ENCODE measurements at regions not wholly inside any gene's neighbourhood (a gene's known extent, or its start where the extent isn't known, plus 50 kb on each side); places are given as distances from the start of the nearest gene placed in this dataset.
"Not testable (repeated sequence)": the region's sequence is repeated elsewhere in the genome, so short reads cannot be mapped to it uniquely, and the experiment has no call there.

GRCh38 chr19:56949626-56950025, 109.1 kb upstream of the PEG3 start:
- no peak for DNase-seq

GRCh38 chr19:56951672-56952071, 111.1 kb upstream of the PEG3 start:
- no peak for DNase-seq

GRCh38 chr19:56953470-56953869, 112.9 kb upstream of the PEG3 start:
- no peak for DNase-seq

GRCh38 chr19:56955637-56956216, 115.2 kb upstream of the PEG3 start:
- DNase-seq, result no peak

- DNase-seq, result no peak
These were observed 116.1 kb upstream of the PEG3 start for GRCh38 chr19:56956503-56957226.

DNA sequence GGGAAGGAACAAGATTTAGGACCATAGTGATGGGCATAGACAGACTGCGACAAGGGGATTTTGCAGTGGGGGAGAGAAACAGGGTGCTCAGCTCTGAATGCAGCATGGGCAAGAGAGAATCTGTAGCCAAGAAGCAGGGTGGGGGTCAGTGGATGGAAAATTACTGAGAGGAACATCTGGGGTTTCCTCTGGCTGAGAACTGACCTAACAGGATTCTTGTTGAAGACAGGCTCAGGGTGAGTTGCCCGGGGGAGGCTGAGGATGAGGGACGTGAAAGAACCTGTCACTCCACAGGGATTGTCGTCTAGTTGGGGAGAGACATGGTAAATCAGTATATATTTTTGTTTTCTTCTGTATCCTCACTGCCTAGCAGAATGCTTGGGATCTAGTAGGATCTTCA, 118.7 kb upstream of the PEG3 start:
- no peak for DNase-seq

- DNase-seq, result no peak
These were observed 120.5 kb upstream of the PEG3 start for GRCh38 chr19:56960959-56961543.

- DNase-seq, result no peak
These were observed 123.9 kb upstream of the PEG3 start for GRCh38 chr19:56964410-56964920.

GRCh38 chr19:56966225-56966696, 125.7 kb upstream of the PEG3 start:
- no peak for DNase-seq

DNA sequence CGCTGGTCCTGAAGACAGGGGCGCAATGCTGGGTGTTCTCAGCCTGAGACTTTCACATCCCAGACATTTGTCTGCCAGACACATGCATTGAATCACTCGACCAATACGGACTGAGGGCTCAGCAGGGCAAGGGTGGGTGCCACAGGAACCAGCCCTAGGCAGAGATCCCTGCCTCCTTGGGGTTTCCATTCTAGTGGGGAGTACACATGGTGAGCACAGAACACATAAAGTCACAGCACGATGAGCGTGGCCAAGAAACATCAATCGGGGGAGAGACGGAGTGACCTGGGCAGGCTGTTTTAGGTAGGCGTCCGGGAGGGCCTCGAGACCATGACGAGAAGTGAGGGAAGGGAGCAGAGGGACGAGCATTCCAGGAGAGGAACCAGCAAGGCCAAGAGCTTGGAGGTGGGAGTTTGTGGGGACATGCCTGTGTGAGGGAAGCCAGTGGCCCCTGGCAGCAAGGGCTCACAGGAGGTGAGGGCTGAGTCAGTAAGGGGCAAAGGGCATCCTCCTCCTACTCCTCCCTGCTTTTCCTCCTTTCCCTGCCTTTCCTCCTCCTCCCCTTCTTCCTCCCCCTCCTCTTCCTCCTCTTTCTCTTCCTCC, 126.3 kb upstream of the PEG3 start:
- DNase-seq, result no peak

GRCh38 chr19:56969156-56969555, 128.6 kb upstream of the PEG3 start:
- no peak for DNase-seq

DNA sequence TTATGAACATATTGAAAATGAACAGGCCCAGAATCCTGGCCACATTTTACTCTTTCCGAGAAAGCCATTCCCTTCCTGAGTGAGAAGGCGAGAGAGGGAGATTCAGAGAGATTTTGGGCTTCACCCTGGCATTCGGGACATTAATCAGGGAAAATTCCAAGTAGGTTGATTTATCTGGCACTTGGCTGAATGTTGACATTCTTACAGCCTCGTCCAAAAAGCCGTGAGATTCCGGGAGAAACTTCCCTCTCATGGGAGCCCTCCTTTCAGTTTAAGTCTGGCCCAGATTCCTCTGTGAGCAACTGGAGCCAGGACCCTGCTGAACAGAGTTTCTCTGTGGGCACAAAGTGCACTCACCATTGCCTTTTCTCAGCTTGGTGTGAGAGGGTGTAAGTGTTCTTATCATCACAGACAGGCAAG, 129.2 kb upstream of the PEG3 start:
- DNase-seq, result no peak

- no peak for DNase-seq
These were observed 130.7 kb upstream of the PEG3 start for GRCh38 chr19:56971230-56971629.

GRCh38 chr19:56972291-56972841, 131.8 kb upstream of the PEG3 start:
- no peak for DNase-seq

DNA sequence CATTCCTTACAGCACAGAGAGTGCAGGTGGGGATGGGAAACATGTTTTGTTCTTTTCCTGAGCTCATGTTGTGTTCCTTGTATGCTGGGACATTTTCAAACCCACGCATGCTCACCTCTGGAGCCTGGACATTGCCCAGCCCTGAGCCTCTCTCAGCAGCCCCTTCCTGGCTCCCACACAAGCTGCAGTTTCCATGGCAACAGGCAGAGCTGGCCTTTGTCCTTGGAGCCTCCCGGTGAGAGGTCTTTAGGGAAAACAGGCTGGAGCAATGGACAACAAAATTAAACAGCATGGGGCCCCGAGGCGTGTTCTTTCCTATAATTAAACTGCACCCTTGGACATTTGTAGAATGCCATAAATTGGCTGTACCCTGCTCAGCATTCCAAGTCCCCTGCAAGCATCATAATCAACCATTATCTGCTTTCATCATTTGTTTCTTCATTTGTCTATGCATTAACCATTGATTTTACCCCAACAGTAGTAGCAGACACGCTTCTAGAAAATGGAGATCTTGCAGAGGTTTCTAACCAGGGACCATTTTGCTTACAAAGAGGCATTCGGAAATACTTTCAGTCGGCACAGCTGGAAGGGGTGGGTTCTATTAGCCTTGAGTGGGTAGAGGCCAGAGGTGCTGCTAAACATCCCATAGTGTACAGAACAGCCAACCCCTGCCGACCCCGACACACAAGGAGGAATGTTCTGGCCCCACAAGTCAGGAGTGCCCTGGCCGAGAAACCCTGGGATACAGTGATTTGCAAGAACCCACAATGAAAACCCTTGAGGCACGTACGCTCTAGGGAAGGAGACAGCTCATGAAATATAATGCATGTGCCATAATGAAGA, 133.4 kb upstream of the PEG3 start:
- no peak for DNase-seq

- no peak for DNase-seq
These were observed 134.2 kb upstream of the PEG3 start for GRCh38 chr19:56974556-56975207.

DNA sequence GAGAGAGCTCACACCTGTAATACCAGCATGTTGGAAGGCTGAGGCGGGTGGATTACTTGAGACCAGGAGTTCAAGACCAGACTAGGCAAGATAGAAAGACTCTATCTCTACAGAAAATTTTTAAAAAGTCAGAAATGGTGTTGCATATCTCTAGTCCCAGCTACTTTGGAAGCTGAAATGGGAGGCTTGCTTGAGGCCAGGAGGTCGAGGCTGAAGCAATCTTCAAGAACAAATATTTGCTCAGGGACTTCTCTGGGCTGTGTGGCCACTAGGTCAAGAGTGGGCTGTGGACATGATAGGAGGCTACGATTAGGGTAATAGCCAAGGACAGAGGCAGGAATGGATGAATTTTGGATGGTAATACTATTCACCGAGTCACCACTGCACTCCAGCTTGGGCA, 135.8 kb upstream of the PEG3 start:
- no peak for DNase-seq

DNA sequence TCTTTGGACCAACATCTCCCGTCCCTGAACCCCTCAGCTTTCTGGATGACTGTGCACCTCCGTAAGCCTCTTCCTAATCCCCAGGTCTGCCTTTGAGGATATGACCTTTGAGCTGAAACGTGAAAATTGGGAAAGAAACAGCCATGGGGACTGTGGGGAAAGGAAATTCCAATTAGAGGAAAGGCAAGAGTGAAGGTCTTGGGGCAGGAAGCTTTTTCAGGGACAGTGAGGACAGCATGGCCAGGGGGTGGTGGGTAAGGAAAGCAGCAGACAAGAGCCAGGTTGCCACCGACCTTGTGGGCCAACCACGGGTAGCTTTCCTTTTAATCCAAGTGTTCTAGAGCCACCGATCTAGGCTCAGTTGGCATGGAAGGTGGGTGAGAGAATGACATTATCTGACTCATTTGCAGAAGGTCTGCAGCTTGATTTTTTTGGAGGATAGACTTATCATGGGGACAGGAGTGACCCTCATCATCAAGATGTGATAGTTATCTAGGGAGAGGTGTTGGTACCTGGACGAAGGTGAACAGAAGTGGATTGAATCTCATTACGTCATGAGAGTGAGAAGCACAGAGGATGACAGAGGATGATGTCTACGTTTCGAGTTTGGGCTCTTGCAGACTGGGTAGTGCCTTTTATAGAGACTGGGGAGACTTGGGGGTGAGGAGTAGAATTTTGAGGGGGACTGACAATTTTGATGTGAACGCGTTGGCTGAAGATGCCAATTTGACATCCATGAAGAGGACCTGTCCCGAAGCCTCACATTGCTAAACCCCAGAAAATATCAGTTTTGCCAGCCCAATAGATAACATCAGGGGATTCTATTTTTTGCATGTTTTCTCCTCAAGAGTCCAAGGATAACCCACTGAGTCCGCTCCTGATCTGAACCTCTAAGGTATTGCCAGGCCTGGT, 136.7 kb upstream of the PEG3 start:
- DNase-seq, result no peak

DNA sequence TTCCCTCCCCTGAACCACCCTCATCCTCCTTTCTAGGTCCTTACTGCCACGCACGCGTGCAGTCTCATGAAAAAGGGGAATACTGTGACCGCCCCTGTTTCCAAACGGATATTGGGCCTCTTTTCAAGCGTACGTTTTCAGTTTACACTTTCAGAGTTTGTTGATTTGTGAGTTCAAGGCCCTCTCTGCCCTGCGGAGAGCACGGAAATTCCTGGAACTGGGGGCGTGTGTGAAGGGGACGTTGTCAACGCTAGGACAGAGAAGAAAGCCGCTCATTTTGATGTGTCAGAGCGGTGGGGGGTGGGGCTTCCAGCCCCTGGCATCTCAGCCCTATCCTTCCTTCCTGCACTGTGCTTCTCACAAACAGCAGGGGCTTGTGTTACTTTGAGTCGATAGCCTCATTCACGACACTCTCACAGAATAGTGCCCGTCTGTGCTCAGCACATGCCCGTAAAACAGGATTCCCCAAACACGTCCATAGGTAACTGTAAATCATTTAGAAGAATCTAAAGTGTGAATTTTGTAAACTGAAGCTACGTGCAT, 137.6 kb upstream of the PEG3 start:
- no peak for DNase-seq

DNA sequence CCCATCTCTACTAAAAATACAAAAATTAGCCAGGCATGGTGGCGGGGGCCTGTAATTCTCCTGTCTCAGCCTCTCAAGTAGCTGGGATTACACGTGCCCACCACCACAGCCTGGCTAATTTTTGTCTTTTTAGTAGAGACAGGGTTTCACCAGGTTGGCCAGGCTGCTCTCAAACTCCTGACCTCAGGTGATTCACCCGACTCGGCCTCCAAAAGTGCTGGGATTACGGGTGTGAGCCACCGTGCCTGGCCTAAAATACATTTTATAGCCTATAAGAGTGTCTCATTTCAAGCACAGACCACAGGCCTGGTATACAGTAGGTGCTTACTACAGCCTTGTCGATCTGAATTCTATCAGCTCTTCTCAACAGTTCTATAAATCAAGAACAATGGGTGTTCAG, 139.5 kb upstream of the USP29 start:
- not testable (repeated sequence) for DNase-seq

GRCh38 chr19:56980906-56981305, 138.9 kb upstream of the USP29 start:
- no peak for DNase-seq
